Fibroblast of lung (primary cell): ENCODE measurements at regions not wholly inside any gene's neighbourhood (a gene's known extent, or its start where the extent isn't known, plus 50 kb on each side); places are given as distances from the start of the nearest gene placed in this dataset.

Experiments used
- DNase-seq, 2 donors: peaks; one replicate each; pipeline versions ENCODE4 v3.0.0 to v3.0.0-alpha.2; 2010; ENCODE audit warnings: low read depth in 2 of 2
- H2AFZ ChIP-seq: 2 replicates; pipeline ENCODE4 v1.5.1; 2012; ENCODE audit warnings: low read length, control low read depth, inconsistent platforms
- H3K27ac ChIP-seq: 2 replicates; pipeline ENCODE4 v1.5.1; 2011; ENCODE audit warnings: low read length, control low read depth; ENCODE audit not compliant: insufficient read depth
- H3K27me3 ChIP-seq: 2 replicates; pipeline ENCODE4 v1.5.1; 2011; ENCODE audit warnings: mild to moderate bottlenecking, low read length; ENCODE audit not compliant: control insufficient read depth, insufficient read depth
- H3K36me3 ChIP-seq: 2 replicates; pipeline ENCODE4 v1.5.1; 2011; ENCODE audit warnings: low read length; ENCODE audit not compliant: control insufficient read depth, insufficient read depth
- H3K4me1 ChIP-seq: 2 replicates; pipeline ENCODE4 v1.5.1; 2011; ENCODE audit warnings: low read length; ENCODE audit not compliant: control insufficient read depth, insufficient read depth; ENCODE audit errors: extremely low read depth
- H3K4me2 ChIP-seq: 2 replicates; pipeline ENCODE4 v1.5.1; 2011; ENCODE audit warnings: low read length, control low read depth; ENCODE audit not compliant: insufficient read depth; ENCODE audit errors: extremely low read depth
- H3K4me3 ChIP-seq, 4 experiments: fragments of 200-600 bp in 1 of 4; sonication (generic) in 1 of 4; replicated peaks in 1 of 4; 2 replicates each; pipeline ENCODE4 v1.5.1; 2011 to 2016; ENCODE audit warnings: low read length in 4 of 4, low read depth in 3 of 4, mild to moderate bottlenecking in 3 of 4, control low read depth in 2 of 4, inconsistent platforms in 1 of 4, mixed read lengths in 1 of 4; ENCODE audit not compliant: insufficient read depth in 1 of 4; ENCODE audit errors: control extremely low read depth in 1 of 4
- H3K79me2 ChIP-seq: 2 replicates; pipeline ENCODE4 v1.5.1; 2012; ENCODE audit warnings: mild to moderate bottlenecking, low read length, inconsistent platforms; ENCODE audit not compliant: control insufficient read depth, insufficient read depth
- H3K9ac ChIP-seq: 2 replicates; pipeline ENCODE4 v1.5.1; 2011; ENCODE audit warnings: mild to moderate bottlenecking, low read length, control low read depth; ENCODE audit not compliant: insufficient read depth
- H3K9me3 ChIP-seq: 2 replicates; pipeline ENCODE4 v1.5.1; 2012; ENCODE audit warnings: low read depth, low read length; ENCODE audit not compliant: control insufficient read depth, insufficient read depth
- H4K20me1 ChIP-seq: 2 replicates; pipeline ENCODE4 v1.5.1; 2011; ENCODE audit warnings: low read length; ENCODE audit not compliant: control insufficient read depth, insufficient read depth; ENCODE audit errors: extremely low read depth
- EZH2 ChIP-seq: IDR thresholded peaks from 2 replicates; pipeline ENCODE4 v1.5.1; 2012; ENCODE audit warnings: low read length, control low read depth, mild to moderate bottlenecking; ENCODE audit errors: missing control alignments
- TF ChIP-seq, protein P1 (sequence below), 2 donors: IDR thresholded peaks in 1 of 2; conservative IDR thresholded peaks in 1 of 2; 1 replicate in 1 of 2; 2 replicates in 1 of 2; pipeline ENCODE4 v1.5.1; 2011 to 2012; ENCODE audit warnings: low read length in 2 of 2, control low read depth in 1 of 2, inconsistent platforms in 1 of 2, low read depth in 1 of 2, mild to moderate bottlenecking in 1 of 2

DNA sequence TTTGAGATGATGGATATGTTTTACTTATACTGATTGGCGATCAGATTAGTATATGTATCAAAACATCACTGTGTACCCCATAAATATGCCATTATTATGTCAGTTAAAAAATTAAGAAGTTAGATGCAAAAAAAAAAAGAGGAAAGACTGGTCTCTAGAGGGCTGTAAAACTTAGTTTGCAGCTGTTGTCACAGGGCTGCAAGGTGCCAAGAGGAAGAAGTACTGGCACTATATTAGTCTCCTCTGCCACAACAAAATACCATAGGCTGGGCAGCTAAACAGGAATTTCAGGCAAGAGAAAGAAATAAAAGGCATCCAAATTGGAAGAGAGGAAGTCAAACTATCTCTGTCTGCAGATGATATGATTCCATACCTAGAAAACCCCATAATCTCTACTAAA lies 177.8 kb upstream of the PLPP4 start:
- Histone ChIP-seq H4K20me1 (no peaks in the 10 kb centered on the region), H3K4me3 (no peak overlapping the region), H3K9me3 (no peaks in the 10 kb centered on the region), H3K36me3 (no peaks in the 10 kb centered on the region), H3K4me1 (no peaks in the 10 kb centered on the region), H3K27ac (no peak overlapping the region), H3K27me3 (no peaks in the 10 kb centered on the region), H3K79me2 (no peaks in the 10 kb centered on the region), H3K9ac (no peak overlapping the region), H3K4me2 (no peak overlapping the region), H2AFZ (no peak overlapping the region)
- TF ChIP-seq, protein P1, sequence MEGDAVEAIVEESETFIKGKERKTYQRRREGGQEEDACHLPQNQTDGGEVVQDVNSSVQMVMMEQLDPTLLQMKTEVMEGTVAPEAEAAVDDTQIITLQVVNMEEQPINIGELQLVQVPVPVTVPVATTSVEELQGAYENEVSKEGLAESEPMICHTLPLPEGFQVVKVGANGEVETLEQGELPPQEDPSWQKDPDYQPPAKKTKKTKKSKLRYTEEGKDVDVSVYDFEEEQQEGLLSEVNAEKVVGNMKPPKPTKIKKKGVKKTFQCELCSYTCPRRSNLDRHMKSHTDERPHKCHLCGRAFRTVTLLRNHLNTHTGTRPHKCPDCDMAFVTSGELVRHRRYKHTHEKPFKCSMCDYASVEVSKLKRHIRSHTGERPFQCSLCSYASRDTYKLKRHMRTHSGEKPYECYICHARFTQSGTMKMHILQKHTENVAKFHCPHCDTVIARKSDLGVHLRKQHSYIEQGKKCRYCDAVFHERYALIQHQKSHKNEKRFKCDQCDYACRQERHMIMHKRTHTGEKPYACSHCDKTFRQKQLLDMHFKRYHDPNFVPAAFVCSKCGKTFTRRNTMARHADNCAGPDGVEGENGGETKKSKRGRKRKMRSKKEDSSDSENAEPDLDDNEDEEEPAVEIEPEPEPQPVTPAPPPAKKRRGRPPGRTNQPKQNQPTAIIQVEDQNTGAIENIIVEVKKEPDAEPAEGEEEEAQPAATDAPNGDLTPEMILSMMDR (conservative IDR thresholded peaks at IDR 0.05 in 1 of 2, IDR thresholded peaks at IDR 0.05 in 1 of 2; ENCODE audit: low read depth in 1 of 2, low read length in 2 of 2): no peak
- no peak for TF ChIP-seq EZH2
- DNase-seq: no peak

DNA sequence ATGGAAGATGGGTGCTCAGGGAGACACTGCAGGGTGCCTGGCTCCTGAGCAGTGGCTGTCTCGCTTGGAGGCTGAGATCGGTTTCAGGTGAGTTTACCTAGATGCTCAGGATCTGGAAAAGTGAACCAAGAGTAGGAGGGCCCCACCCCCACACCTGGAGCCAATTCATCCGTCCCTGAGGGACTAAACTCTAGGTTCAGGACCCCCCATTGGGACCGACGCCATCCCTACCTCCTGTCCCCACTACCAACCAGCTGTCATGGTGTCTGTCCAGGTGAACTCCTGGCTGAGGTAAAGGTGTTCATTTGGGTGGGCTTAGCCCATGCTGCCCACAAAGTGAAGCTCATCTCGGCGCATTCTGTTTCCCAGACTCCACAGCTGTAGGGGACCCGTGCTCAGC lies 174.6 kb upstream of the PLPP4 start:
- Histone ChIP-seq H4K20me1 (no peaks in the 10 kb centered on the region), H3K4me1 (no peaks in the 10 kb centered on the region), H3K9me3 (no peaks in the 10 kb centered on the region), H3K4me3 (no peak overlapping the region), H3K9ac (no peak overlapping the region), H3K79me2 (no peaks in the 10 kb centered on the region), H2AFZ (no peak overlapping the region), H3K27ac (no peak overlapping the region), H3K27me3 (no peaks in the 10 kb centered on the region), H3K36me3 (no peaks in the 10 kb centered on the region), H3K4me2 (no peak overlapping the region)
- TF ChIP-seq EZH2: no peak
- TF ChIP-seq, protein P1 (conservative IDR thresholded peaks at IDR 0.05 in 1 of 2, IDR thresholded peaks at IDR 0.05 in 1 of 2; ENCODE audit: low read depth in 1 of 2, low read length in 2 of 2): no peak
- no peak for DNase-seq

DNA sequence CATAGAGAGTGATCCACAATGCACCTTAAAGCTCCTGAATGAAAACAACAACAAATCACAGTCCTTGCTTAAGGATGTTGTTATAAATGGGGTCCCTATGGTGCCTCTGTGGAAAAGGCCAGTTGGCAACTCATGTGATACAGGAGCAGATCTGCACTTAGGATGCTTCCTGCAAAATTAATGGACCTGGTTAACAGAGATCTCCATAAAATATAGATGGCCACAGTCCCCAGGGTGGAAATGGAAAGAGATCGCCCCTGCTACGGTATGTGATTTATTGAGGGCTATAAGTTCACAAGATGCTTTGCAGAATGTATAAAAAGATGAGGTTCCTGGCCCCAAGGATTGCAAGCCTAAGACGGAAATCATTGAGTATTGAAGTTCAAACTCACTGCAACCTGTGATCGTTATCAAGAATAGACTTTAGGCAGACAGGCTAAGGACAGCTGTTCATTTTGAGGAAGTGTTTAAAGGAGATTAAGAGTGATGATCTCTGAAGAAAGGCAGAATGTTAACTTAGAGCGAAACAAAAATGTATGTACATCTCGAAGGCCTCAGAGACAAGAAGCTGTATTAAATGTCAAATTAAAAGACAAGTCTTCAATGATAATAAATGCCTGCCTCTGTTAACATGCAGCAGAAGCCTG lies 174.1 kb upstream of the PLPP4 start:
- Histone ChIP-seq H4K20me1 (no peaks in the 10 kb centered on the region), H2AFZ (no peak overlapping the region), H3K9me3 (no peaks in the 10 kb centered on the region), H3K4me1 (no peaks in the 10 kb centered on the region), H3K27ac (no peak overlapping the region), H3K79me2 (no peaks in the 10 kb centered on the region), H3K9ac (no peak overlapping the region), H3K27me3 (no peaks in the 10 kb centered on the region), H3K4me3 (no peak overlapping the region), H3K36me3 (no peaks in the 10 kb centered on the region), H3K4me2 (no peak overlapping the region)
- TF ChIP-seq, protein P1 (conservative IDR thresholded peaks at IDR 0.05 in 1 of 2, IDR thresholded peaks at IDR 0.05 in 1 of 2; ENCODE audit: low read depth in 1 of 2, low read length in 2 of 2): no peak
- TF ChIP-seq EZH2: no peak
- no peak for DNase-seq
